HG03520 (cell line): ENCODE measurements at regions not wholly inside any gene's neighbourhood (a gene's known extent, or its start where the extent isn't known, plus 50 kb on each side); places are given as distances from the start of the nearest gene placed in this dataset.
A peak's percentile ranks its signal among the peaks of the same experiment; 100 is the strongest.

Experiments
- ATAC-seq: cut with Tn5 transposase; IDR thresholded peaks from one replicate; pipeline ENCODE4 v1.9.1; 2021; ENCODE audit warnings: mild to moderate bottlenecking, moderate library complexity; ENCODE audit not compliant: unreplicated experiment

DNA sequence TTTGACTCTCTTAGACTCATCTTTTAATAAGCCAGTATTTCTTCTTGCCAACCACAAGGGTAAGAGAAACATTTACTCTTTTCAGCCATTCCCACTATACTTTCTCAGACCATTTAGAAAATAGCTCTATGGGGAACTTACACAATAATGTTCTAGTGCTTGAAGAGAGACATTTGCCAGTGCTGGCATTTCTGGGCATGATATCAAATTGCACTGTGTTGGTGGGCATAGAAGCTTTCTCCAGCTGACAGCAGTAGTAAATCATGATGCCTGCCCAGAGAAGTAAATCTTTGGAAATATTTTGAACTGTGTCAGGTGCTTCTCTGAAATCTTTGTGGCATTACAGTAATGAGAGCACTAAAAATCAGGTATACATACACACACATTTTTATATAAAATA lies 346.6 kb downstream of the CBLN2 start:
- ATAC-seq, result no peak

DNA sequence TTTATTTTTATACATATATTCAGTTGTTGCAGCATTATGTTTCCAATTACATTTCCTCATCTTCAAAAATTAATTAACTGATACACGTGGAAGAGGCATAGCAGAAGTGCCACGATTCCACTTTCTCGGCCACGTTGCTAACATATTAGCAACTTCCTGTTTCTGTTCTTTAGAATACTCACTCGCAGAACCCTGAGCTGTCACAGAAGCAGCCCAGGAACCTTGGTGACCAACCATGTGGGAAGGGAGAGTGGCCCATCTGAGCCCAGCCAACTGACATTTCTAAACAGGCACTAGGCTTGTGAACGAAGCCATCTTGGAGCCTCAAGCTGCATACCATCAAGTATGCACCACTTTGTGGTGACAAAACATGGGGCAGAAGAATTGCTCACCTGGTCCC lies 350.1 kb downstream of the CBLN2 start:
- no peak for ATAC-seq

DNA sequence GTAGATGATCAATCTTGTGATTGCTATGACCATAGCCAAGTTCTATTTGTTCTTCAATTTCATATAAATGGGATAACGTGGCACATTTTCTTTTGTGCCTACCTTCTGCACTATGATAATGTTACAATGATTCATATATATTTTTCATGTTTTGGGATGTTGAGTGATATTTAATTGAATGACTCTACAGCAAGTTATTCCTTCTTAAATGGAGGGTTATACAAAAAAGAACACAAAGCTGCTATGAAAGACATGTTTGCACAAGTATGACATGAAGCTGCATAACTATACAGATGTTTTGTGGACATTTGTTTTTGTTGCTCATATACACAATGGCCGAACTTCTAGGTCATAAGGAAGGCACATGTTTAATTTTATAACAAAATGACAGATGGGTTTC lies 356.2 kb downstream of the CBLN2 start:
- ATAC-seq, result no peak

DNA sequence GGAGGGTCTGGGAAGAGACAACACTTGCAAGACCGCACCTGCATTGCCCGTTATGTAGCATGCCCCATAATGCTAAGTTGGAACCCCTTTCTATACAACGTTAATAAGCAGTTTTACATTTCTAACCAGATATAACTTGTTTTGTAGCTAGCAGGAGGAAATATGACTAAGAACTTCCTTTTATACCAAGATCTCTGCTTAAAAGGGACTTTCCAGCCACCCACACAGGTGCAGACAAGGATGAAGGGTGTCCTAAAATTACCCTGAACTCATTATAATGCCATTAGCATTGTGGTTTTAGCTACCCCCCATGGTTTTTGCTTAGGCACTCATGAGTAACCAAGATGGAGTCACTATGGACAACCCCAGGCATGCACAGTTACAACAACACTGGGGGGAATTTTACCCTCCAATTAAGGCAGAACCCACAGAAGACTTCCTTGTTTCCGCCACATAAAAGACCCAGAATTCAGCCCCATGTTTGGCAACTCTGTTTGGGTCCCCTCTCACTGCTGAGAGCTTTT lies 362.8 kb downstream of the CBLN2 start:
- peak; percentile 88 for ATAC-seq

DNA sequence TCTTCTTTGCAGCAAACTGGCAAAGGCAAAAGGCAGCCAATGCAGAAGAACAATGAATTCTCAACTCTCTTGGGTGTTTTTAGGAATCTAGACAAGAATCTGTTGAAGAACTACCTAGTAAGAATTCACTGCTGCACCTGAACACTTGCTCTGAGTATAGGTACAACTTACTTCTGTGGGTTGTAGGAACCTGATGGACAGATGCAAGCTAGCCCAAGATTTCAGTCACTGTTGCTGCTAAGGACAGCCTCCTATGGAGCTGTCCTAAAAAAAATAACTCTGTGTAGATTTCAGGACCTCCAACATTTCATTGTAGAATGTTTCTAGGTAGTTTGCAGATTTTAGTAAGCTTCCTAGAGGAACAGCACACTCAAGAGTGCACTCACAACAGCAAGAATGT lies 363.5 kb downstream of the CBLN2 start:
- no peak for ATAC-seq

DNA sequence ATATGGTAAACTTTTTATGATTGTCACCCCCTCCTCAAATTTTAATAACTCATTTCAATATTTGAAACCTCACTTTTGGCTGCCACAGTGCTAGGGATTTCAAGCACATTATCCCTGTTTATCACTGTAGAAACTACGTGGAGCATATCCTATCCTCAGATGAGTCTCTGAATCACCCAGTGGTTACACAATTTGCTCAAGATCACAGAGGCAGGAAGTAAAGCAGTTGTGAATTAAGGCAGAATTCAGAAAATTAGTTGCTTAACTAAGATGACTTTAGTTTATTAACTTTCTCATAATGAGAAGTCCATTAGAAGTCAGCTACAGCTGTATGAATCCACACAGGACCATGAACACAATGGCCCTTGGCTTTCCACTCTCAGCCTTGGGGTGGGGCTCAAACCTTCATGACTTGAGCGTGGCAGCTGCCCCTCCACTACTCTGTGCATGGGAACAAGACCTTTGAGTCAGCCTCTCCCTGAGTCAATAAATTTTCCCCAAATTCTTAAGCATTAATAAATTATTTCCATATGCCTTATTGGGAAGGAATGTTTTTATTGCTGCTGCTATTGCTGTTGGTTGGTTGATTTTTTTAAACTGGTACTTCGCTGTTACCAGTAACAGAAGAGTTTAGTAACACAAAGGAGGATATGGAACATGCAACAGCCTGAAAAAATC lies 369.0 kb downstream of the CBLN2 start:
- ATAC-seq, result no peak

DNA sequence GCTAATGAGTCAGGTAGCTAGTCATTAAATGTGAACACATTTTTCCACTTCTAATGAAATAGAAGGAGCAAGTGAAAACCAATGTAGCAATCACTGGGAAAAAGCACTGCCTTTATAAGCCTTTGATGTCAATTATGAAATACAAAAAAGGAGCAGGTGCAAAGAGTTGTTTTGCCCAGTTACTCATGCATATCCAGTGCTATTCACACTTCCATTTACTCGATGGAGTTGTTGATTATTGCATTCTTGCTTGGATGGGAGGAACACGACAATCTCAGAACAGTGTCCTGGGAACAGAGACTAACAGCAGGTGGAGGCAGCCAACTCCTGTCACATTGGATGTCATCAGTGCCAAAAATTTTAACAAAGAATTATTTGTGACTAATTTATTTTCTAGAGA lies 372.5 kb downstream of the CBLN2 start:
- ATAC-seq, result no peak

DNA sequence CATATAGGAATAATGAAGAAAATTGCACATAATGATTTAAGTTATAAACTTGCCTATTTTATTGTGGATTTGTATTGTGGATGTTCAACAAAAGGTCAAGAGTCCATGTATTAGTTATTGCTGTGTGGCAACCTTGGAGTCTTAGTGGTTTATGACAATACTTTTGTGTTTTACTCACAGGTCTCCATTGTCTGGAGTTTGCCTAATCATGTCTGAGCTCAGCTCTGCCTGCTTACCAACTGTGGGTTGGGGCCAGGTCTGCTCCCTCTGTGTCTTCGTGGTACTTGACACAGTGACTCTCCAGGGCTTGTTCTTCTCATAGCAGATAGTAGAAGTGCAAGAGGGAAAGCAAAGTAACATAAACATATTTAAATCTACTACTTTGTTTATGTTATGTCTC lies 382.5 kb downstream of the CBLN2 start:
- ATAC-seq, result no peak

DNA sequence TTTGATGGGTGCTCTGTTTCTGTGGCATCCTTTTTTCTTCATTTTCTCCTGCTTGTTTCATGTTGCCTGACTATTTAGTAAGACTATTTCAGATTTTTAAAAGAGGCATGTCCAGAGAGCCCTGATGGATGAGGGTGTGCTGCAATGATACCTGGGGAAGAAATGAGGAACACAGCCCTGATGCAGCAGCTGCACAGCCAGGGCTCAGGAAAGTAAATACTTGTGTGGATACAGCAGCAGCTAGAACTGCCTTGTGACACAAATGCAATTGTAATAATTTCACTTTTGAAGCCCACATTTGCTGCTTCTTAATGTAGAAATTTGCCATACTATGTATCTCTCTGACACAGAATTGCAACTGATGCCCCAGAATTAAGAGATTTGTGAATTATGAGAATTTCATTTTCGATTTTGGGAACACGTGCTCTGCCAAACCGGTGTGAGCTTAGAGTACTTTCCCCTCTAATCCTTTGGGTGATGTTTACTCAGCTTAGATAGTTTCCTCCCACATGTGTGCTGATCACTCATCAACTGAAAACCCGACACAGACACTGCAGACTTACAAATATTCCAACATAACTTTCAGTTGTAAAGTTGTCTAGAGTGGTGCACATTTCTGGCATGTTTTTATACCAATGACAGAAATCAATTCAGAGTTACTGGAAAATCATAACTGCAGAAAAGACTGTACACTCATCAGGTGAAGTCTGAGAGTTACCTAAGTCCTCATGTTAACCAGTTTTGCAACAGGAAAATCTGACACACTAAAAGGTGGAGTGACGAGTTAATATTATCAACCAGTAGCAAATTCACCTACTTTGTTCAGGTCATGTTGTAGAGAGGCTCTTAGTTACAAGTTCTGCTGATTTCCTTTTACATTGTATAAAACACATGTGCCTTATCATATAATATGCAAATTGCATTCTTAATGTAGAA lies 383.4 kb downstream of the CBLN2 start:
- ATAC-seq, result peak; percentile 89

DNA sequence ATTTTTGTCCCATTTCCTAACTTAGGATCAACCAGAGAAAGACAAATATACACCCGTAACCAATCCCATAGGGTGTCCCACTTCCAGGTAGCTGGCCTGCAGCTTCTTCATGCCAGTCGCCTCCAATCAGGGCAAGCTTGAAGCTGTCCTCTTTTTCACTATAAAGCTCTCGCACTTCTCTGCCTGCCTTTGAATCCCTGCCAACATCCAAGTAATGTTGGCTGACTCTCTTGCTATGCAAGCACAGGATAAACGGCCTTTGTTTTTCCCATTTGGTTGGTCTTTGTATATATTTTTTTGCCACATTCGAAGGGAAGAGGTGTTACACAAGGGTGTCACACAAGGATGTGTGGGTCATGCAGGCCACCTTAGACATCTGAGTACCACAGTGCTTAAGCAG lies 388.8 kb downstream of the CBLN2 start:
- no peak for ATAC-seq

DNA sequence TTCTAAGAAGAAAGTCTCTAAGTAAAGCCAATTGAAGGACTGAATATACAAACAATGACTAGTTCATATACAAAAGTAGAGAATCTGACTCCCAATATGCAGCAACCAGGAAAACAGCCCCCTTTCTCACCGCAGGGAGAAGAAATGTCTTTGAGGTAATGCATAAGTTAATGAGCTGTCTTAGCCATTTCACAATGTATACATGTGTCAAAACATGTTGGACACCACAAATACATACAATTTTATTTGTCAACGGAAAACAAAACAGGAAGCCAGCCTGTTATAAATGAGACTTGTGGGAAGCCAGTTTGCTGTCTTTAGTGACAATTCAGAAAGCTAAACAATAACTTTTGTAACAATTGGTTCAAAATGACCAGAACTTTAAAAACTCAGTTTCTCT lies 389.2 kb downstream of the CBLN2 start:
- no peak for ATAC-seq

DNA sequence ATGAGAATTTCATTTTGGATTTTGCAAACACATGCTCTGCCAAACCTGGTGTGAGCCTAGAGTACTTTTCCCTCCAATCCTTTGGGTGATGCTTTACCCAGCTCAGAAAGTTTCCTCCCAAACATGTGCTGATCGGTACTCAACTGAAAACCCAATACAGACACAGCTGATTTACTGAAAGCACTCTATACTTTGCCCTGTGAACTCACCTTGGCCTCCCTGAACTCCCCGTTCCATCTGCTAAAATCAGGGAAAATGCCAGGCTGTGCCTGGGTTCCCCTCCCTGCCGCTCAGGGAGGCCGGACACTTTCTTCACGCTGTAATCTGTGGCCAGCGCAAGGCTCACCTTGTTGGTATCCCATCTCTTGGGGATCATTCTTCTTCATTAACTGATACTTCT lies 391.2 kb downstream of the CBLN2 start:
- ATAC-seq, result no peak

DNA sequence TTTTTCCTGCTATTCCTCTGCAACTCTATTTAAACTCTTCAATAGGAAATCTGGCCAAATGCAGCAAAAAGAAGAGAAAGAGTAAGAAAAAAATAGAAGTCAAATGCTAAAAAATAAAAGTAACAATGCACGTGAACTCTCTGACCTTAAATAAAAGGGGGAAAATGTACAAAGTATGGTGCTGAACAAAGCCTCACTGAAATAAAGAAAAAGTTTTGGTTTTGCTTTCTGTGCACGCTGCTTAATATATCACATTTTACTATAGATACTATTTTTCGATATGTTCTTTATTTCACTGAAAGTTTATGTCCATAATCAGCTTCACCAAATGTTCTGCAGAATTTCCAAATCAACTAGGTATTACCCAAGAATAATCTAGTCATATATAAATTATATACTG lies 396.3 kb downstream of the CBLN2 start:
- no peak for ATAC-seq

DNA sequence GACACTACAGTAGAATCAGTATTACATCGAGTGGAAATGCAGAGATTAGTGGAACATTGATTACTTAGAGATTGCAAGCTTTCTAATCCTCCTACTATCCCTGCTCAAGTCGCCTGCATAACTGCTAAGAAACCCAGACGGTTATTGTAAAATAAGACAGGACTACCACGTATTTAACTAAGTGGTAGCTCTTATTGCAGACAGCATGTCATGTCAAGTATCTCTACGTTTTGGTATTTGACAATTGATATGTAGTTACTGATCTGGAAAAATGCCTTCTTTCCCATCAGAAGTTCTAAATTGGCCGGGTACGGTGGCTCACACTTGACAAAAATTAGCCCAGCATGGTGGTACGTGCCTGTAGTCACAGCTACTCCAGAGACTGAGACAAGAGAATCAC lies 404.1 kb downstream of the CBLN2 start:
- no peak for ATAC-seq

DNA sequence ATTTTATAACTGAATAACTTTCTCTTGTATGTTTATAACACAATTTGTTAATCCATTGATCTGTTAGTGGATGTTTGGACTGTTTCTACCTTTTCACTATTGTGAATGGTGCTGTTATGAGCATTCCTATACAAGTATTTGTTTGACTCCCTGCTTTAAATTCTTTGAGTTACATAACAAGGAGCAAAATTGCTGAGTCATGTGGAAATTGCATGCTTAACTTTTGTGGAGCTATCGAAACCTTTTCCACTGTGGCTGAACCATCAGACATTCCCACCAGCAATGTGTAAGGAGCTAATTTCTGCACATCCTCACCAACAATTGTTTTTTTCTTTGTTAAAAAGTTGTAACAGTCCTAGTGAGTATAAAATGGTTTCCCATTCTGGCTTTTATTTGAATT lies 415.5 kb downstream of the CBLN2 start:
- ATAC-seq, result no peak

DNA sequence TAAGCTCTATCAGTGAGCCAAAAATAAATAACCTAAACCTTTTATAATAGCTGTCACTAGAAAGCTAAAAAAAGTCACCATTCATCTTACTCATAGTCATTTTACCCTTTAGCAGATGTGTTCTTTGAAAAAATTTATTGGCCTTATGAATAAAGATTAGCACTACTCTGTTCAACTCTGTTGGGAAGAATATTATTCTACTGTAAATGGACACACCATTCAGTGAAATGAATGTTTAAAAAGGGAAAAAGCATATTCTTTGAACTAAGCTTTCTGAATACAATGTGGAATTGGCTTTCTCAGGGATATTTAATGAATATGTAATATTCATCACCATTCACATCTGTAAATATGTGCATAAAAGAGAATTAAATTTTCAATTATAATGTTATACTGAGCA lies 422.0 kb downstream of the CBLN2 start:
- no peak for ATAC-seq

DNA sequence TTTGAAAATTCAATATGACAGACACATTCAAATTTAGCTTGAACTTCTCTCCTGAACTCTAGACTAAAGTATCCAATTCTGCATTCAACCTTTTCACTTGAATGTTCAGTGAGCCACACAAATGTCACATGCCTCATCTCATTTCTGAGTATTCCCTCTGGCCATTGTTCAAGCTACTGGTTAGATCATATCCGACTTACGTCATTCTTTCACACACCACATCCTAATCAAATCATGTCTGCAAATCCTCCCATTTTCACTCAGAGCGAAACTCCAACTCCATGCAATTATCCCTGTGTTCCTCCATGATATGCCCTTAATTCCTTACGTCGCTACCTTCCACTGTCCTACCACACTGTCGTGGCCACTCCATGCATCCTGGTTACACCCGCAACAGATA lies 425.1 kb downstream of the CBLN2 start:
- ATAC-seq, result no peak

DNA sequence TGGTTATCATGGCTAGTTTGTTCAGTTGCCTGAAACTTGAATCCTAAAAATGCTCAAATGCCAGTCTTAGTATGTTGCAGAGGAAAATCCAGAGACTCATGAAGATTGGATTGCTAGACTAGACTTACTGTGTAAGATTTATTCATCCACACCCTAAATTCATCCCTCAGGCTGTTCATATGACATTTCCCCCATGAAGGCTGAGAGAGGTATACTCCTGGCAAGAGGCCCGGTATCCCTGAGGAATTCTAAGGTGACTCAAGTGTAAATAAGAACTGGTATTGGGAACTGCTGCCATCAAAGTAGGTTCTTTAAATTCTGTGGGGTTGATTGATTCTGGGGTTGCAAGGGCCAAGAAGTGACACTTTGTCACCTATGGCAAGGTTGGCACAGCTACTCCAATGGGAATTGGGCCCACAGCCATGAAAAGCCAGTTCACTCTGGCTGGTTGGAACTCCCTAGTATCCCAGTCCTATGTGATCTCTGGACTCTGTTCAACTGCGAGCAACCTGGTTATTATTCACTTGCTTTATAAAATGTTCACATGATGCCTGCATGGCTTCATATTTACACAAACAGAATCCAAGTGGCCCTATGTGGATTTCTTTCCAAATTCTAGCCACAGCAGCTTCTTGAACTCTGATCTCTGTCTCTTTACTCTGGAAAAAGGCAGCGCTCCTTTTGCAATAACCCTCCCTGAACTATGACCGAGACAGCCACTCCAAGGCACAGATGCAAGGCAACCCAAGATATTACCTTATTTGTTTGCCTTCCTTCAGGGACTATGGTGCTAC lies 429.1 kb downstream of the CBLN2 start:
- no peak for ATAC-seq

DNA sequence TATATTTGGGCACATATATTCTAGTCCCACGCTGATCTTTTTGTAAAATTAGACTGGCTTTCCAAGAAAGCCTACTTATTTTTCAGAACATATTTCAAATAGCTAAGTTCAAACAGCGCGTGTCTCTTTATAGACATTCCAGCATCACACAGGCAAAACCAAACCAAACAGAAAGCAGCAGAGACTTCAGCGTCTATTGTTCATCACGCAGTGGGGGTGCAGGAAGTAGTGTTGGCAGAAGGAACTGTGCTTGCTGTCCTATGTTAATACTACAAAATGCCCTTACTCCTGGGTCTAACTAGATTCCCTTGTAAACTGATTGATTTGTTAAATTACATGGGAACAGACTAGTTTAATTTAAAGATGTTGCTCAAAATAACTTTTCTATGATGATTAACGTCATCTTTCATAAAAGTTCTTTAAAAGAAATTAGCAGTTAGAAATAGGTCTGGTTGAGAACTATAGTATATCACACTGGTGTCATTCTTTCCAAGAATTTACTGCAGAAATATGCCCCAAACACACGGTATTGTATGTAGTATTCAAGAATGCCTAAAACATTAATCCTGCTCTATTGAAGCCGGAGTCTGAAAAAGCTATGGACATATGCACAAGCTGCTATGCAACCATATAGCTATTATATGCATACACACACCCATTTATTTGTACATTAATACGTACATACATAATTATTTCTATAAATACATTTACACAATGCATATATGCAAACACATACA lies 436.3 kb downstream of the CBLN2 start:
- no peak for ATAC-seq

DNA sequence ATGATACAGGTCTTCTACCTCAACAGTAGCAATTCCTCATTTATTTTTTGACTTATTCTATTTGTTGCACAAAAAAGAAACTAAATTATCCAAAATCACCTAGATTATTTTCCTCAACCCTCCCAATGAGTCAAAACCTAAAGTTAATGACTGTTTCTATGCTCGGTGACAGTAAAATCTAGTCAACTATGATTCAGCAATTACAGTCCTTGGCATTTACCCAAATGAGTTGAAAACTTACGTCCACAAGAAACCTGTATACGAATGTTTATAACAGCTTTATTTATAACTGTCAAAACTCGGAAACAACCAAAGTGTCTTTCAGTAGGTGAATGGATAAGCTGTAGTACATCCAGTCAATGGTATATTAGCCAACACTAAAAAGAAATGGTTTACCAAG lies 439.3 kb downstream of the CBLN2 start:
- ATAC-seq, result no peak

DNA sequence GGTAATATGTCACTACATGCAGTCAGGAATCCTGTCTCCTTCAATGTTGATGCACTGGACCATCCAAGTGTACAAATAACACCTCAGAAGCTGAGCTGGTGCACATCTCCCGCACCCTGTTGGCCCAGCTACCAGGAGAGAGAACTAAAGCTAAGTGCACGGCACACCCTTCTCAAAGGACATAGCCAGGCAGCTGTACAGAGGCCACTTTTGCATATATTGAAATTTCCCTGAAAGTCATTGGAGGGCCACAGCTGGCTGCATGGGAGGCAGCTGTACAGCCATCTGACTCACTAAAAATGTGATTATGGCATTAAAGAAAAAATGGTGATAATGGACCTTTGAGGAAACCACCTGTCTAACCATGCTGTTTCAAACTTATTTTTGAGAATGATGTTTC lies 441.7 kb downstream of the CBLN2 start:
- no peak for ATAC-seq
